Kidney epithelial cell (primary cell): ENCODE measurements at regions not wholly inside any gene's neighbourhood (a gene's known extent, or its start where the extent isn't known, plus 50 kb on each side); places are given as distances from the start of the nearest gene placed in this dataset.

Experiments
- DNase-seq: peaks from one replicate; pipeline ENCODE4 v3.0.0-alpha.2; 2010; ENCODE audit warnings: low read depth
- H3K27me3 ChIP-seq: 2 replicates; pipeline ENCODE4 v1.6.0; 2011; ENCODE audit warnings: low read length; ENCODE audit not compliant: control insufficient read depth, insufficient read depth
- H3K36me3 ChIP-seq: 2 replicates; pipeline ENCODE4 v1.5.1; 2011; ENCODE audit warnings: low read length; ENCODE audit not compliant: control insufficient read depth, insufficient read depth
- H3K4me3 ChIP-seq: 2 replicates; pipeline ENCODE4 v1.5.1; 2011; ENCODE audit warnings: low read depth, mild to moderate bottlenecking, control low read depth, low read length
- TF ChIP-seq, protein P1 (sequence below): IDR thresholded peaks from 2 replicates; pipeline ENCODE4 v1.5.1; 2011; ENCODE audit warnings: mild to moderate bottlenecking, moderate library complexity, low read length, control low read depth, inconsistent platforms; ENCODE audit not compliant: insufficient read depth, poor library complexity, severe bottlenecking

DNA sequence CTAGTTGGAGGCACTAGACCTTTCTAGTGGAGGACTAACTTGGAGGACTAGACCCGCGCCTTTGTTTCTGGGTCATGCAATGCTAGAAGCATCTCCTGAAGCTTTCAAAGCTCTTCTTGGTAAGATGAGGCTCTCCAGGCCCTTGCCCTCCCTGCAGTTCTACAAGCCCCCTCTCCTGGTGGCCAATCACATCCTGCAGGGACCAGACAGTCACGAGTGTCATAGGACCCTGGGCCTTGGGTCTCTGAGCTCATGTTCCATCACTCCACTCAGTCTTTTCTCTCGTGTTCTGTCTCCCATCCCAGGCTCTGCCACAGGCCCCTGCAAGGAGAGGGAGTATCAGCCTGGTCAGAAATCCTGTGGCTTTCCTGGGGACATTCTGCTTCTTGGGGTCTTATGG is 119.6 kb downstream of the CYLD start:
- H3K27me3 ChIP-seq, result no peaks in the 10 kb centered on the region
- no peak overlapping the region for H3K4me3 ChIP-seq
- no peak for DNase-seq
- no peaks in the 10 kb centered on the region for H3K36me3 ChIP-seq
- TF ChIP-seq, protein P1, sequence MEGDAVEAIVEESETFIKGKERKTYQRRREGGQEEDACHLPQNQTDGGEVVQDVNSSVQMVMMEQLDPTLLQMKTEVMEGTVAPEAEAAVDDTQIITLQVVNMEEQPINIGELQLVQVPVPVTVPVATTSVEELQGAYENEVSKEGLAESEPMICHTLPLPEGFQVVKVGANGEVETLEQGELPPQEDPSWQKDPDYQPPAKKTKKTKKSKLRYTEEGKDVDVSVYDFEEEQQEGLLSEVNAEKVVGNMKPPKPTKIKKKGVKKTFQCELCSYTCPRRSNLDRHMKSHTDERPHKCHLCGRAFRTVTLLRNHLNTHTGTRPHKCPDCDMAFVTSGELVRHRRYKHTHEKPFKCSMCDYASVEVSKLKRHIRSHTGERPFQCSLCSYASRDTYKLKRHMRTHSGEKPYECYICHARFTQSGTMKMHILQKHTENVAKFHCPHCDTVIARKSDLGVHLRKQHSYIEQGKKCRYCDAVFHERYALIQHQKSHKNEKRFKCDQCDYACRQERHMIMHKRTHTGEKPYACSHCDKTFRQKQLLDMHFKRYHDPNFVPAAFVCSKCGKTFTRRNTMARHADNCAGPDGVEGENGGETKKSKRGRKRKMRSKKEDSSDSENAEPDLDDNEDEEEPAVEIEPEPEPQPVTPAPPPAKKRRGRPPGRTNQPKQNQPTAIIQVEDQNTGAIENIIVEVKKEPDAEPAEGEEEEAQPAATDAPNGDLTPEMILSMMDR, result no peak

DNA sequence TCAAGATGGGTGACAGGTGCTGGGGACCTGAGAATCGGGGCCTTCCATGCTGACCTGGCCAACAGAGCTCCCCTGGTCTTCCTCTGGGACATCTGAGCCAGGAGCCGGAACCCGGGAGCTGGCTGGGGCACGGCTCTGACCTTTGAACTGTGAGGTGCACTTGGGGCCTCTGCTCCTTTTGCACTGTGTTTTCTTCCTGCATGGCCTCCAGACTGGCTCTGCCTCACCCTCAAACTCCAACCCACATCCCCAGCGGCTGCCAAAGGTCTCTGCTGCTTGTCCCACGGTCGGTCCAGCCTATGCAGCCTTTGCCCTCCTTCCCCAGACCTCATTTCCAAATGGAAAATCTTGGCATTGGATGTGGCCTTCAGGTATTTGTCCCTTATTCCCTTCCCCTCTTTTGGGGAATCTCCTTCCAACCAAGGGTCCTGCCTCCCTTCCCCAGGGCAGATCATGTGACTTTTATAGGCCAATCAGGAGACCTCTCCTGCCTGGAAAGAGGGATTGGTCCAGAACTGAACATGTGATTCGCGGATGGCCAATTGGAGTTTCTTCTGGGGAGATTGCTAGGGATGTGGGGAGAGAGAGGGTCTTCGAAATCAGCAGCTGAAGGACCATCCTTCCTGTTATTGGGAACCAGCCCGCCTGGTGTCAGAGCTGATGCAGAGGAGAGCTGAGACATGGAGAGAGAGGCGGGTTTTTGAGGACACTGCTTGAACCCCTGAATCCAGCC is 117.9 kb downstream of the CYLD start:
- Histone ChIP-seq H3K27me3 (no peaks in the 10 kb centered on the region), H3K4me3 (no peak overlapping the region), H3K36me3 (no peaks in the 10 kb centered on the region)
- TF ChIP-seq, protein P1, result no peak
- DNase-seq, result no peak

DNA sequence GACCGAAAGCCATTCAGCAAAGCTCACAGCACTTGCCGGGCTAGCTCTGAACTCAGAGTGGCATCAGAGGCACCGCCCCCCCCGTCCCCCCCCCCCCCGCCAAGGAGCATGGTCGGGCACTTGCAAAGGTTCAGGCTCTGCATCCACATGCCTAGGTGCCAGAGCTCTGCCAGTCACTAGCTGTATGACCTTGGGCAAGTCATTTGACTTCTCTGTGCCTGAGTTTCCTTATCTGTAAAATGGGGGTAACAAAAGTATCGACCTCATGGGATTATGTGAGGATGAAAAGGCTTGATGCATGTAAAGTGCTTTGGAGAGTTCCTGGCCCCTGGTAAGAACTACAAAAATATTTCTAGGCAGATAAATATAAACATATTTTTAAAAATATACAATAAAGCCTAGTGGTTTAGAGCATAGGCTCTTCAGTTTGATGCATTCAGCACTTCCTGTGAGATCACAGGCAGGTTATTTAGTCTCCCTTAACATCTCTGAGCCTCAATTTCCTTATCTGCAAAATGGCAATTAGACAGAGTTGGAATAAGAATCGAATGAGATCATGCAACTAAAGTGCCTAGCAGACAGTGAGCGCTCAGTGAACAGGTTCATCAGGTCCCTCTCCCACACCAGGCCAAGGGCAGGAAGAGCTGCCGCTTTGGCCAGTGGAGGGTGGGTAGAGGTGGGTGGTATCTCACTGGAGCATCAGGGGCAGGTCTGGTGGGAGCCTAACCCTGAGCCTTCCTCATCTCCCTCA is 117.2 kb downstream of the CYLD start:
- no peaks in the 10 kb centered on the region for H3K36me3 ChIP-seq
- no peaks in the 10 kb centered on the region for H3K27me3 ChIP-seq
- no peak overlapping the region for H3K4me3 ChIP-seq
- TF ChIP-seq, protein P1, result no peak
- DNase-seq, result no peak

DNA sequence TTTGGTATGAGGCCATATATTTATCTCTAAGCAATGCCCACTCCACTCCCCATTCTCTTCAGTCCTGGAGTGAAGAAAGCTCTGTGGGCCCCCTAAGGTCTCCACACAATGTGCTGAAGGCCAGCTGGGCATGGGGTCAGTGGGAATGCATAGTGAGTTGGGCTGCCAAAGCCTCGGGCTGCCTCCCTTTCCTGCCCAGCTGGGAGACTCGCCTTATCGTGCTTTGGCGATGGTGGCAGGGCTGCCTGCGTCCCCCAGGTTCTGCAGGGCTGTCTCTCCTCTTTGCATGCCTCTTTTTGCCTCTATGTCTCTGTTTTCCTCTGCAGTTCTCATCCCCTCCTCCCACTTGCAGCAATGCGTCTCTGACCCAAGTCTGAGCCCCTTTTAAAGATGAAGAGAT is 116.5 kb downstream of the CYLD start:
- TF ChIP-seq, protein P1, result no peak
- DNase-seq, result no peak
- no peak overlapping the region for H3K4me3 ChIP-seq
- H3K27me3 ChIP-seq, result no peaks in the 10 kb centered on the region
- H3K36me3 ChIP-seq, result no peaks in the 10 kb centered on the region

DNA sequence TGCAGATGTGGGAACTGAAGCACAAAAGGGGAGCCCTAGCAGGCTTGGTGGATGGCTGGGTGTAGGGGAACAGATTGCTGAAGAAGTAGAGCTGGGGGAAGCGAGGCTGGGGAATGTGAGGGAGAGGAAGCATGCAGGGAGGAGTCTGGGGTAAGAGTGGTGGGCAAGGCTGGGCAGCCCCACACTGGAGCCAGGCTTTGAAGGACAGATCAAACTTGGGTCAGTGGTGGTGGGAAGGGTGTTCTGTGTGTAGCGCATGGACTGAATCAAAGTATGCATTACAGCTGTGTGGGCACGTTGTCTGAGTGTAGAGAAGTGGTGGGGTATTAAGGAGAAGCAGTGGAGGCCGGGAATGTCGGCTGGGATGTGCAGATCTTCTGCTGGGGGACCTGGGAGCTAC is 116.0 kb downstream of the CYLD start:
- TF ChIP-seq, protein P1, result no peak
- Histone ChIP-seq H3K4me3 (no peak overlapping the region), H3K36me3 (no peaks in the 10 kb centered on the region), H3K27me3 (no peaks in the 10 kb centered on the region)
- DNase-seq, result no peak

DNA sequence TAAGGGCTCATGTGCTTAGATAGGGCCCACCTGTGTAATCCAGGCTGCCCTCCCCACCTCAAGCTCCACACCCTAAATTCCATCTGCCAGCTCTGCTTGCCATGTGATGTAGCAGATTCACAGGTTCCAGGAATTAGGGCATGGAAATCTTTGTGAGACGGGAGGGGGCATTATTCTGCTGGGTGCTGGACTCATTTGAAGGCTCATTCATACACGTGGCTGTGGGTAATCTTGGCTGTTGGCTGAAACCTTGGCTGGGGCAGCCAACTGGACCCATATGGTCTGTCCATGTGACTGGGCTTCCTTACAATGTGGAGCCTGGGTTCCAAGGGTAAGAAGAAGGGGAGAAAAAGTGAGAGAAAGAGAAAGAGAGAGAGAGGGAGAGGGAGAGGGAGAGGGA is 115.1 kb downstream of the CYLD start:
- no peaks in the 10 kb centered on the region for H3K27me3 ChIP-seq
- DNase-seq, result no peak

More for the DNA sequence above, 115.1 kb downstream of the CYLD start:
- TF ChIP-seq, protein P1, result no peak
- Histone ChIP-seq H3K36me3 (no peaks in the 10 kb centered on the region), H3K4me3 (no peak overlapping the region)
